NCI-H82 treated with DMSO at 0.1 percent for 48 hours (cell line): ENCODE measurements at regions not wholly inside any gene's neighbourhood (a gene's known extent, or its start where the extent isn't known, plus 50 kb on each side); places are given as distances from the start of the nearest gene placed in this dataset.

Experiments
- DNase-seq: peaks from one replicate; lab custom pipeline; 2025; ENCODE audit not compliant: unreplicated experiment; lab: John Stamatoyannopoulos, UW

- no peak for DNase-seq
These were observed 95.2 kb upstream of the GULP1 start for GRCh38 chr2:188196343-188197008.

GRCh38 chr2:188199716-188200128 is 92.0 kb upstream of the GULP1 start:
- no peak for DNase-seq

- peak; percentile 83 for DNase-seq
These were observed 90.0 kb upstream of the GULP1 start for GRCh38 chr2:188201639-188202038.

GRCh38 chr2:188202777-188203176 is 88.9 kb upstream of the GULP1 start:
- no peak for DNase-seq

GRCh38 chr2:188203776-188204175 is 87.9 kb upstream of the GULP1 start:
- no peak for DNase-seq

- DNase-seq: peak; percentile 8
These were observed 86.8 kb upstream of the GULP1 start for GRCh38 chr2:188204824-188205223.

GRCh38 chr2:188207554-188207953 is 84.1 kb upstream of the GULP1 start:
- no peak for DNase-seq

GRCh38 chr2:188209218-188209617 is 82.5 kb upstream of the GULP1 start:
- DNase-seq: no peak

- no peak for DNase-seq
These were observed 74.4 kb upstream of the GULP1 start for GRCh38 chr2:188217264-188217663.

GRCh38 chr2:188219541-188219940 is 72.1 kb upstream of the GULP1 start:
- no peak for DNase-seq

- no peak for DNase-seq
These were observed 71.1 kb upstream of the GULP1 start for GRCh38 chr2:188220535-188220934.

- DNase-seq: no peak
These were observed 64.0 kb upstream of the GULP1 start for GRCh38 chr2:188227713-188228112.

GRCh38 chr2:188235364-188235763 is 56.3 kb upstream of the GULP1 start:
- DNase-seq: no peak

- no peak for DNase-seq
These were observed 53.3 kb upstream of the GULP1 start for GRCh38 chr2:188238386-188238785.
